Fibroblast of lung (primary cell): ENCODE measurements at regions not wholly inside any gene's neighbourhood (a gene's known extent, or its start where the extent isn't known, plus 50 kb on each side); places are given as distances from the start of the nearest gene placed in this dataset.

Experiments used
- EZH2 ChIP-seq: IDR thresholded peaks from 2 replicates; pipeline ENCODE4 v1.5.1; 2012; ENCODE audit warnings: low read length, control low read depth, mild to moderate bottlenecking; ENCODE audit errors: missing control alignments
- TF ChIP-seq, protein P1 (sequence below), 2 donors: IDR thresholded peaks in 1 of 2; conservative IDR thresholded peaks in 1 of 2; 1 replicate in 1 of 2; 2 replicates in 1 of 2; pipeline ENCODE4 v1.5.1; 2011 to 2012; ENCODE audit warnings: low read length in 2 of 2, control low read depth in 1 of 2, inconsistent platforms in 1 of 2, low read depth in 1 of 2, mild to moderate bottlenecking in 1 of 2

DNA sequence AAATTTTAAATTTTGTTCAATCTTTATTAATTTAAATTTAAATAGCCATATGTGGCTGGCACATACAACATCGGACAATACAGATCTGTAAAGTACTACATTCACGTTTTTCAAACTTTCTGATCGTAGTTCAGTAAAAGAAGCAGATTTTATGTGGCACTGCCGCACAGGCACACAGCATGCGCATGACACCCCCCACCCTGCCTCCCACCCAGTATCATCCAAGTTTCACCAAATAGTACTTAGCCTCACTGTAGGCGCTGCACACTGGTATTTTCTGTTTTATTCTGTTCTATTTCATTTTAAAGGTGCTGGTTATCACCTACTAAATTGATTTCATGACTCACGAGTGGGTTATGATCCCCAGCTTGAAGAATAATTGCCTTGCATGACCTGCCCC lies 159.9 kb downstream of the HIPK3 start:
- TF ChIP-seq, protein P1, sequence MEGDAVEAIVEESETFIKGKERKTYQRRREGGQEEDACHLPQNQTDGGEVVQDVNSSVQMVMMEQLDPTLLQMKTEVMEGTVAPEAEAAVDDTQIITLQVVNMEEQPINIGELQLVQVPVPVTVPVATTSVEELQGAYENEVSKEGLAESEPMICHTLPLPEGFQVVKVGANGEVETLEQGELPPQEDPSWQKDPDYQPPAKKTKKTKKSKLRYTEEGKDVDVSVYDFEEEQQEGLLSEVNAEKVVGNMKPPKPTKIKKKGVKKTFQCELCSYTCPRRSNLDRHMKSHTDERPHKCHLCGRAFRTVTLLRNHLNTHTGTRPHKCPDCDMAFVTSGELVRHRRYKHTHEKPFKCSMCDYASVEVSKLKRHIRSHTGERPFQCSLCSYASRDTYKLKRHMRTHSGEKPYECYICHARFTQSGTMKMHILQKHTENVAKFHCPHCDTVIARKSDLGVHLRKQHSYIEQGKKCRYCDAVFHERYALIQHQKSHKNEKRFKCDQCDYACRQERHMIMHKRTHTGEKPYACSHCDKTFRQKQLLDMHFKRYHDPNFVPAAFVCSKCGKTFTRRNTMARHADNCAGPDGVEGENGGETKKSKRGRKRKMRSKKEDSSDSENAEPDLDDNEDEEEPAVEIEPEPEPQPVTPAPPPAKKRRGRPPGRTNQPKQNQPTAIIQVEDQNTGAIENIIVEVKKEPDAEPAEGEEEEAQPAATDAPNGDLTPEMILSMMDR (conservative IDR thresholded peaks at IDR 0.05 in 1 of 2, IDR thresholded peaks at IDR 0.05 in 1 of 2; ENCODE audit: low read depth in 1 of 2, low read length in 2 of 2): no peak
- TF ChIP-seq EZH2: no peak
